PC-9 (cell line): ENCODE measurements at regions not wholly inside any gene's neighbourhood (a gene's known extent, or its start where the extent isn't known, plus 50 kb on each side); places are given as distances from the start of the nearest gene placed in this dataset.
"Not testable (repeated sequence)": the region's sequence is repeated elsewhere in the genome, so short reads cannot be mapped to it uniquely, and the experiment has no call there.

Experiments used
- BruUV-seq: library from RNA; stranded (reverse); fragments of 400-500 nt; replicated peaks from 2 replicates; lab custom pipeline; 2021; lab: Mats Ljungman, UMichigan
- CTCF ChIA-PET: fragments of 300-600 bp; sonication (Branson Sonifier 250); formaldehyde crosslinking; loops from one replicate; lab custom pipeline; 2022; ENCODE audit warnings: antibody characterized with exemption; lab: Charles Lee
- POLR2A ChIA-PET: fragments of 300-600 bp; sonication (Branson Sonifier 250); formaldehyde crosslinking; loops from one replicate; lab custom pipeline; 2022; ENCODE audit warnings: antibody characterized with exemption; ENCODE audit not compliant: unreplicated experiment; lab: Charles Lee
- DNase-seq, 2 experiments: peaks; one replicate each; pipeline versions ENCODE4 v3.0.0 to v3.0.0-alpha.2; 2015 to 2022; ENCODE audit warnings: mixed read lengths in 1 of 2
- H2AFZ ChIP-seq: fragments of 200-600 bp; sonication (generic); 2 replicates; pipeline ENCODE4 v1.8.1; 2017; ENCODE audit warnings: antibody characterized with exemption
- H3F3A ChIP-seq: fragments of 200-600 bp; sonication (generic); 2 replicates; pipeline ENCODE4 v1.8.1; 2017; ENCODE audit warnings: antibody characterized with exemption, mild to moderate bottlenecking, low read depth; ENCODE audit not compliant: insufficient read depth
- H3K27ac ChIP-seq: fragments of 200-600 bp; sonication (generic); 2 replicates; pipeline ENCODE4 v1.6.1; 2016; ENCODE audit warnings: mixed run types
- H3K27me3 ChIP-seq: fragments of 200-600 bp; sonication (generic); 2 replicates; pipeline ENCODE4 v1.6.1; 2016; ENCODE audit warnings: low read depth, mixed run types; ENCODE audit not compliant: insufficient read depth
- H3K36me3 ChIP-seq: fragments of 200-600 bp; sonication (generic); 2 replicates; pipeline ENCODE4 v1.6.1; 2016; ENCODE audit warnings: low read depth, mixed run types
- H3K4me1 ChIP-seq: fragments of 200-600 bp; sonication (generic); replicated peaks from 2 replicates; pipeline ENCODE4 v1.6.1; 2016; ENCODE audit warnings: mixed run types; ENCODE audit not compliant: insufficient read depth
- H3K4me2 ChIP-seq: fragments of 200-600 bp; sonication (generic); 2 replicates; pipeline ENCODE4 v1.6.1; 2017; ENCODE audit warnings: mixed run types
- H3K4me3 ChIP-seq: fragments of 200-600 bp; sonication (generic); 2 replicates; pipeline ENCODE4 v1.6.1; 2016; ENCODE audit warnings: mixed run types
- H3K79me2 ChIP-seq: fragments of 200-600 bp; sonication (generic); 2 replicates; pipeline ENCODE4 v1.6.1; 2017; ENCODE audit warnings: low read depth, mixed run types
- H3K9me2 ChIP-seq: fragments of 200-600 bp; sonication (generic); 2 replicates; pipeline ENCODE4 v1.8.1; 2017; ENCODE audit warnings: mild to moderate bottlenecking; ENCODE audit not compliant: insufficient read depth
- H3K9me3 ChIP-seq: fragments of 200-600 bp; sonication (generic); 2 replicates; pipeline ENCODE4 v1.8.1; 2016; ENCODE audit warnings: low read depth; ENCODE audit not compliant: insufficient read depth
- H4K20me1 ChIP-seq: fragments of 200-600 bp; sonication (generic); 2 replicates; pipeline ENCODE4 v1.8.1; 2017; ENCODE audit not compliant: insufficient read depth
- CTCF ChIP-seq: fragments of 200-600 bp; sonication (generic); conservative IDR thresholded peaks from 2 replicates; pipeline ENCODE4 v1.6.1; 2017; ENCODE audit warnings: mixed run types, antibody characterized with exemption, mild to moderate bottlenecking, moderate library complexity
- EZH2 ChIP-seq: fragments of 200-600 bp; sonication (generic); IDR thresholded peaks from 2 replicates; pipeline ENCODE4 v1.8.0; 2017; ENCODE audit warnings: antibody characterized with exemption, low read depth
- intact Hi-C: fragments of 100-400 bp; cut with micrococcal nuclease; formaldehyde crosslinking; loops from one replicate; pipeline ENCODE4 v1.10.0; 2022; ENCODE audit not compliant: unreplicated experiment

DNA sequence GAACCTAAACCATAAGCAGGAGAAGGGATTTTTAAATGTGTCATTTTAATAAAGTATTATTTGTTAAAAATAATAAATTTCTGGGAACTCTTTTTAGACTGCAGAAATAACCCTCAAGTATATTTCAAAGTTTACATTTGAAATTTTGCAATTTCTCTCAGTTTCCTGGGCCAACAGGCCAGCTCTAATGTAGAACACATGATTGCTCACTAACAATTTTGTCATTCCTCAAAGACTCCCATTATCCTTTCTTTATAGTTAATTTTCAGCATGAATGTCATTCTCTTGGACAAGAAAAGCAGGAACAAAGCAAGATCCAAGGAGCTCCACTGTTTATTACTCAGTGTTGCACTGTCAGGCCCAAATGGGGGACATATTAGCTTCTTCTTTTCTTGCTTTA, 119.4 kb upstream of the VANGL1 start:
- intact Hi-C loops: no loop called here

GRCh38 chr1:115515270-115515669, 126.5 kb upstream of the VANGL1 start:
- Histone ChIP-seq H4K20me1 (no peaks in the 10 kb centered on the region), H3K27me3 (no peaks in the 10 kb centered on the region), H3K36me3 (no peaks in the 10 kb centered on the region), H3K27ac (no peak overlapping the region), H3K79me2 (no peaks in the 10 kb centered on the region), H3K4me1 (peaks cover 7% of the 10 kb centered on the region), H3K4me3 (no peak overlapping the region), H3K9me3 (peaks cover 19% of the 10 kb centered on the region), H3K4me2 (no peak overlapping the region), H2AFZ (no peak overlapping the region), H3K9me2 (no peaks in the 10 kb centered on the region), H3F3A (peaks cover 4% of the 10 kb centered on the region; the same call in 1 of the 2 replicates)
- BruUV-seq: no TSS peak
- ChIA-PET CTCF (no interaction called here), POLR2A (no interaction called here)
- TF ChIP-seq EZH2: no peak
- TF ChIP-seq CTCF: no peak
- intact Hi-C loops: no loop called here
- DNase-seq: no peak

More for the DNA sequence above, 119.4 kb upstream of the VANGL1 start:
- Histone ChIP-seq H3K27me3 (no peaks in the 10 kb centered on the region), H3K9me2 (no peaks in the 10 kb centered on the region), H3K27ac (no peak overlapping the region), H3K4me1 (peaks cover 28% of the 10 kb centered on the region), H2AFZ (no peak overlapping the region), H3F3A (peaks cover 24% of the 10 kb centered on the region; the same call in 1 of the 2 replicates), H4K20me1 (no peaks in the 10 kb centered on the region), H3K4me3 (no peak overlapping the region), H3K4me2 (no peak overlapping the region), H3K36me3 (no peaks in the 10 kb centered on the region), H3K79me2 (no peaks in the 10 kb centered on the region), H3K9me3 (peaks cover 26% of the 10 kb centered on the region)
- TF ChIP-seq CTCF (no peak), EZH2 (no peak)
- no TSS peak for BruUV-seq
- CTCF ChIA-PET: no interaction called here
- POLR2A ChIA-PET: no interaction called here
- no peak for DNase-seq

- POLR2A ChIA-PET, CTCF ChIA-PET, H3K27me3 ChIP-seq, H3K79me2 ChIP-seq, BruUV-seq, H4K20me1 ChIP-seq, intact Hi-C loops, H3K36me3 ChIP-seq, H3K4me3 ChIP-seq, H3K9me2 ChIP-seq, H3K9me3 ChIP-seq, H3F3A ChIP-seq, H2AFZ ChIP-seq: not testable (repeated sequence)
- peak in 1 of 2 experiments; percentile 66 for DNase-seq
- Histone ChIP-seq H3K27ac (peak overlapping the region; percentile 55), H3K4me1 (peaks cover 16% of the 10 kb centered on the region), H3K4me2 (peak overlapping the region; percentile 18)
These were observed 131.5 kb upstream of the VANGL1 start for GRCh38 chr1:115510226-115510625.

- no TSS peak for BruUV-seq
These were observed 133.9 kb upstream of the VANGL1 start for GRCh38 chr1:115507901-115508300.

More at GRCh38 chr1:115507901-115508300, 133.9 kb upstream of the VANGL1 start:
- Histone ChIP-seq H3K27me3 (no peaks in the 10 kb centered on the region), H3K79me2 (no peaks in the 10 kb centered on the region), H3K9me2 (no peaks in the 10 kb centered on the region), H3K36me3 (peaks cover 3% of the 10 kb centered on the region; the same call in 1 of the 2 replicates), H3K9me3 (peaks cover 13% of the 10 kb centered on the region), H3K4me2 (no peak overlapping the region), H4K20me1 (no peaks in the 10 kb centered on the region), H3K4me1 (peaks cover 16% of the 10 kb centered on the region), H3K27ac (no peak overlapping the region), H3K4me3 (no peak overlapping the region), H3F3A (peaks cover 5% of the 10 kb centered on the region; the same call in 1 of the 2 replicates), H2AFZ (no peak overlapping the region)
- intact Hi-C loops: loop anchor here (1.0 kb wide), 2 partner anchors 34 to 369 kb away; no protein-coding TSS in a partner anchor
- TF ChIP-seq EZH2: no peak
- TF ChIP-seq CTCF: no peak
- CTCF ChIA-PET: no interaction called here
- POLR2A ChIA-PET: no interaction called here
- DNase-seq: no peak
